OCI-M1 (cell line): ENCODE measurements at regions not wholly inside any gene's neighbourhood (a gene's known extent, or its start where the extent isn't known, plus 50 kb on each side); places are given as distances from the start of the nearest gene placed in this dataset.

Source experiments
- DNase-seq: peaks from one replicate; lab custom pipeline; 2025; lab: John Stamatoyannopoulos, UW

- no peak for DNase-seq
Observed at GRCh38 chr12:20262119-20262518, 106.2 kb upstream of the PDE3A start.

GRCh38 chr12:20264026-20264425 is 104.3 kb upstream of the PDE3A start:
- DNase-seq = no peak

- DNase-seq = no peak
Observed at GRCh38 chr12:20264608-20265114, 103.7 kb upstream of the PDE3A start.

GRCh38 chr12:20268121-20268732 is 100.1 kb upstream of the PDE3A start:
- DNase-seq = peak; percentile 42

GRCh38 chr12:20268771-20269170 is 99.6 kb upstream of the PDE3A start:
- peak; percentile 61 for DNase-seq

GRCh38 chr12:20269337-20270067 is 98.8 kb upstream of the PDE3A start:
- DNase-seq = no peak

- no peak for DNase-seq
Observed at GRCh38 chr12:20270557-20270956, 97.8 kb upstream of the PDE3A start.

GRCh38 chr12:20272161-20272560 is 96.2 kb upstream of the PDE3A start:
- no peak for DNase-seq

- no peak for DNase-seq
Observed at GRCh38 chr12:20272801-20273200, 95.5 kb upstream of the PDE3A start.

GRCh38 chr12:20274008-20274407 is 94.3 kb upstream of the PDE3A start:
- no peak for DNase-seq

- DNase-seq = no peak
Observed at GRCh38 chr12:20278276-20278675, 90.1 kb upstream of the PDE3A start.

GRCh38 chr12:20280515-20280914 is 87.8 kb upstream of the PDE3A start:
- DNase-seq = no peak

- DNase-seq = no peak
Observed at GRCh38 chr12:20282401-20282800, 85.9 kb upstream of the PDE3A start.

GRCh38 chr12:20283482-20283881 is 84.9 kb upstream of the PDE3A start:
- DNase-seq = no peak

GRCh38 chr12:20289520-20289919 is 78.8 kb upstream of the PDE3A start:
- no peak for DNase-seq

GRCh38 chr12:20300457-20300856 is 67.9 kb upstream of the PDE3A start:
- no peak for DNase-seq

- no peak for DNase-seq
Observed at GRCh38 chr12:20305470-20305869, 62.9 kb upstream of the PDE3A start.

GRCh38 chr12:20309504-20310148 is 58.7 kb upstream of the PDE3A start:
- no peak for DNase-seq

- DNase-seq = no peak
Observed at GRCh38 chr12:20314328-20314727, 54.0 kb upstream of the PDE3A start.

GRCh38 chr12:20317554-20317953 is 50.8 kb upstream of the PDE3A start:
- no peak for DNase-seq
